Activated CD8-positive, alpha-beta memory T cell treated with anti-CD3 and anti-CD28 coated beads, Interleukin-2, amount 10 ng/mL, durations not matched to agents 7 days and 5 days (primary cell): ENCODE measurements at regions not wholly inside any gene's neighbourhood (a gene's known extent, or its start where the extent isn't known, plus 50 kb on each side); places are given as distances from the start of the nearest gene placed in this dataset.
"Not testable (repeated sequence)": the region's sequence is repeated elsewhere in the genome, so short reads cannot be mapped to it uniquely, and the experiment has no call there.

Experiments used
- ATAC-seq: fragments of 150-1000 bp; cut with Tn5 transposase; one replicate; pipeline ENCODE4 v1.10.0; 2021; ENCODE audit warnings: moderate library complexity
- CTCF ChIA-PET: fragments of 350-600 bp; sonication (Branson Sonifier 250); formaldehyde crosslinking; loops from one replicate; lab custom pipeline; 2021; ENCODE audit warnings: antibody characterized with exemption; lab: Charles Lee
- DNase-seq: peaks from one replicate; pipeline ENCODE4 v3.0.0-alpha.2; 2020
- H3K27ac Mint-ChIP-seq: one replicate; pipeline ENCODE4 v1.8.0; 2021; ENCODE audit warnings: mild to moderate bottlenecking, mixed read lengths
- H3K27me3 Mint-ChIP-seq: one replicate; pipeline ENCODE4 v1.8.0; 2021; ENCODE audit warnings: mixed read lengths
- H3K36me3 Mint-ChIP-seq: one replicate; pipeline ENCODE4 v1.8.0; 2021; ENCODE audit warnings: mild to moderate bottlenecking, mixed read lengths
- H3K4me1 Mint-ChIP-seq: one replicate; pipeline ENCODE4 v1.8.0; 2021; ENCODE audit warnings: mixed read lengths
- H3K4me3 Mint-ChIP-seq: one replicate; pipeline ENCODE4 v1.8.0; 2021; ENCODE audit warnings: mild to moderate bottlenecking, moderate library complexity, mixed read lengths
- H3K9me3 Mint-ChIP-seq: one replicate; pipeline ENCODE4 v1.8.0; 2022; ENCODE audit warnings: low read depth, mixed read lengths

GRCh38 chr2:111239107-111239506 is 118.4 kb downstream of the BCL2L11 start:
- Mint-ChIP-seq H3K4me1 (peaks cover 19% of the 10 kb centered on the region), H3K4me3 (no peak overlapping the region), H3K9me3 (no peaks in the 10 kb centered on the region), H3K36me3 (peaks cover 42% of the 10 kb centered on the region), H3K27me3 (peaks cover 2% of the 10 kb centered on the region), H3K27ac (peak overlapping the region; percentile 2)
- CTCF ChIA-PET: no interaction called here
- DNase-seq (peak; percentile 64), ATAC-seq (peak; percentile 63)

GRCh38 chr2:111239581-111240249 is 119.0 kb downstream of the BCL2L11 start:
- peaks cover 19% of the 10 kb centered on the region for H3K4me1 Mint-ChIP-seq
- DNase-seq (no peak), ATAC-seq (no peak)
- H3K9me3 Mint-ChIP-seq: no peaks in the 10 kb centered on the region
- H3K27ac Mint-ChIP-seq: no peak overlapping the region
- peaks cover 44% of the 10 kb centered on the region for H3K36me3 Mint-ChIP-seq
- peaks cover 2% of the 10 kb centered on the region for H3K27me3 Mint-ChIP-seq
- no peak overlapping the region for H3K4me3 Mint-ChIP-seq
- CTCF ChIA-PET: no interaction called here

GRCh38 chr2:111243295-111243694 is 122.6 kb downstream of the BCL2L11 start:
- Mint-ChIP-seq H3K9me3 (no peaks in the 10 kb centered on the region), H3K36me3 (peaks cover 40% of the 10 kb centered on the region), H3K27ac (no peak overlapping the region), H3K4me1 (peaks cover 19% of the 10 kb centered on the region), H3K27me3 (no peaks in the 10 kb centered on the region), H3K4me3 (no peak overlapping the region)
- ATAC-seq (no peak), DNase-seq (no peak)
- CTCF ChIA-PET: no interaction called here

- no peaks in the 10 kb centered on the region for H3K9me3 Mint-ChIP-seq
- CTCF ChIA-PET: no interaction called here
- ATAC-seq (no peak), DNase-seq (no peak)
- peaks cover 6% of the 10 kb centered on the region for H3K4me1 Mint-ChIP-seq
- H3K27me3 Mint-ChIP-seq: no peaks in the 10 kb centered on the region
- H3K4me3 Mint-ChIP-seq: no peak overlapping the region
- peaks cover 27% of the 10 kb centered on the region for H3K36me3 Mint-ChIP-seq
- no peak overlapping the region for H3K27ac Mint-ChIP-seq
Measured at GRCh38 chr2:111244864-111245263, 124.2 kb downstream of the BCL2L11 start.

- H3K9me3 Mint-ChIP-seq: peaks cover 5% of the 10 kb centered on the region
- CTCF ChIA-PET: no interaction called here
- DNase-seq (no peak), ATAC-seq (no peak)
- no peak overlapping the region for H3K27ac Mint-ChIP-seq
- peaks cover 21% of the 10 kb centered on the region for H3K36me3 Mint-ChIP-seq
- no peaks in the 10 kb centered on the region for H3K27me3 Mint-ChIP-seq
- no peak overlapping the region for H3K4me3 Mint-ChIP-seq
- H3K4me1 Mint-ChIP-seq: peaks cover 6% of the 10 kb centered on the region
Measured at GRCh38 chr2:111246620-111247061, 125.9 kb downstream of the BCL2L11 start.

- CTCF ChIA-PET: no interaction called here
- Mint-ChIP-seq H3K27ac (no peak overlapping the region), H3K9me3 (peaks cover 11% of the 10 kb centered on the region), H3K4me3 (no peak overlapping the region), H3K4me1 (peaks cover 6% of the 10 kb centered on the region), H3K36me3 (peaks cover 30% of the 10 kb centered on the region), H3K27me3 (peaks cover 2% of the 10 kb centered on the region)
- no peak for DNase-seq
- ATAC-seq: no peak
Measured at GRCh38 chr2:111247491-111247890, 126.8 kb downstream of the BCL2L11 start.

- H3K27me3 Mint-ChIP-seq: peaks cover 2% of the 10 kb centered on the region
Measured at GRCh38 chr2:111249806-111250205, 129.1 kb downstream of the BCL2L11 start.

GRCh38 chr2:111250448-111251030 is 129.8 kb downstream of the BCL2L11 start:
- Mint-ChIP-seq H3K9me3 (peaks cover 11% of the 10 kb centered on the region), H3K4me1 (peaks cover 6% of the 10 kb centered on the region), H3K36me3 (peaks cover 29% of the 10 kb centered on the region), H3K4me3 (no peak overlapping the region), H3K27ac (no peak overlapping the region), H3K27me3 (peaks cover 2% of the 10 kb centered on the region)
- CTCF ChIA-PET: no interaction called here
- DNase-seq (no peak), ATAC-seq (no peak)

More at GRCh38 chr2:111249806-111250205, 129.1 kb downstream of the BCL2L11 start:
- DNase-seq (no peak), ATAC-seq (no peak)
- CTCF ChIA-PET: no interaction called here
- peaks cover 6% of the 10 kb centered on the region for H3K4me1 Mint-ChIP-seq
- peaks cover 29% of the 10 kb centered on the region for H3K36me3 Mint-ChIP-seq
- H3K9me3 Mint-ChIP-seq: peaks cover 11% of the 10 kb centered on the region
- H3K4me3 Mint-ChIP-seq: no peak overlapping the region
- H3K27ac Mint-ChIP-seq: no peak overlapping the region

- H3K4me3 Mint-ChIP-seq: no peak overlapping the region
- H3K27me3 Mint-ChIP-seq: peaks cover 2% of the 10 kb centered on the region
- H3K27ac Mint-ChIP-seq: peak overlapping the region; percentile 68
- peaks cover 6% of the 10 kb centered on the region for H3K4me1 Mint-ChIP-seq
- H3K36me3 Mint-ChIP-seq: peaks cover 27% of the 10 kb centered on the region
- CTCF ChIA-PET: no interaction called here
- H3K9me3 Mint-ChIP-seq: peaks cover 11% of the 10 kb centered on the region
- DNase-seq: no peak
- no peak for ATAC-seq
Measured at GRCh38 chr2:111251711-111252110, 131.0 kb downstream of the BCL2L11 start.

- Mint-ChIP-seq H3K27ac (no peak overlapping the region), H3K4me1 (peaks cover 6% of the 10 kb centered on the region), H3K36me3 (peaks cover 21% of the 10 kb centered on the region), H3K4me3 (no peak overlapping the region), H3K27me3 (peaks cover 2% of the 10 kb centered on the region), H3K9me3 (peaks cover 11% of the 10 kb centered on the region)
- no peak for DNase-seq
- CTCF ChIA-PET: no interaction called here
- ATAC-seq: no peak
Measured at GRCh38 chr2:111252436-111252835, 131.7 kb downstream of the BCL2L11 start.

GRCh38 chr2:111254916-111255315 is 134.2 kb downstream of the BCL2L11 start:
- Mint-ChIP-seq H3K9me3 (peaks cover 11% of the 10 kb centered on the region), H3K36me3 (peaks cover 20% of the 10 kb centered on the region)
- H3K4me1 Mint-ChIP-seq, H3K4me3 Mint-ChIP-seq, ATAC-seq, DNase-seq, H3K27ac Mint-ChIP-seq, H3K27me3 Mint-ChIP-seq, CTCF ChIA-PET: not testable (repeated sequence)

GRCh38 chr2:111256628-111257027 is 135.9 kb downstream of the BCL2L11 start:
- DNase-seq, H3K4me1 Mint-ChIP-seq, H3K9me3 Mint-ChIP-seq, H3K27me3 Mint-ChIP-seq, H3K27ac Mint-ChIP-seq, H3K4me3 Mint-ChIP-seq, ATAC-seq, CTCF ChIA-PET: not testable (repeated sequence)
- peaks cover 17% of the 10 kb centered on the region for H3K36me3 Mint-ChIP-seq

GRCh38 chr2:111257607-111258006 is 136.9 kb downstream of the BCL2L11 start:
- H3K27me3 Mint-ChIP-seq, H3K4me3 Mint-ChIP-seq, H3K27ac Mint-ChIP-seq, DNase-seq, H3K9me3 Mint-ChIP-seq, H3K36me3 Mint-ChIP-seq, CTCF ChIA-PET, H3K4me1 Mint-ChIP-seq, ATAC-seq: not testable (repeated sequence)

- H3K4me1 Mint-ChIP-seq, CTCF ChIA-PET, ATAC-seq, H3K27me3 Mint-ChIP-seq, H3K27ac Mint-ChIP-seq, H3K36me3 Mint-ChIP-seq, H3K9me3 Mint-ChIP-seq, DNase-seq, H3K4me3 Mint-ChIP-seq: not testable (repeated sequence)
Measured at GRCh38 chr2:111258318-111258717, 137.6 kb downstream of the BCL2L11 start.
